Prostate gland (tissue), 2 donors: ENCODE measurements at regions not wholly inside any gene's neighbourhood (a gene's known extent, or its start where the extent isn't known, plus 50 kb on each side); places are given as distances from the start of the nearest gene placed in this dataset.

ENCODE experiments used
- DNase-seq: peaks from one replicate; pipeline ENCODE4 v3.0.0-alpha.2; 2019; ENCODE audit warnings: low spot score
- H3K27ac ChIP-seq, 2 donors: fragments of 200-600 bp; sonication (generic); 2 replicates each; pipeline ENCODE4 v1.5.1; 2017 to 2019
- H3K27me3 ChIP-seq: fragments of 200-600 bp; sonication (generic); replicated peaks from 2 replicates; pipeline ENCODE4 v1.5.1; 2019; ENCODE audit not compliant: insufficient read depth
- H3K36me3 ChIP-seq, 2 donors: fragments of 200-600 bp; sonication (generic); 1 replicate in 1 of 2; 2 replicates in 1 of 2; pipeline versions ENCODE4 v1.5.1 to v1.8.1; 2017 to 2019
- H3K4me1 ChIP-seq: fragments of 200-600 bp; sonication (generic); replicated peaks from 2 replicates; pipeline ENCODE4 v1.5.1; 2019
- H3K4me3 ChIP-seq, 2 donors: fragments of 200-600 bp; sonication (generic); 2 replicates each; pipeline ENCODE4 v1.5.1; 2017 to 2019
- H3K9me3 ChIP-seq: fragments of 200-600 bp; sonication (generic); 2 replicates; pipeline ENCODE4 v1.5.1; 2017
- CTCF ChIP-seq, 4 experiments: fragments of 200-600 bp in 2 of 4; fragments of 450-650 bp in 2 of 4; sonication (generic) in 2 of 4; IDR thresholded peaks; 1 replicate in 3 of 4; 2 replicates in 1 of 4; pipeline ENCODE4 v1.5.1; 2016 to 2019; ENCODE audit warnings: antibody characterized with exemption in 4 of 4, mild to moderate bottlenecking in 2 of 4, moderate library complexity in 2 of 4
- POLR2A ChIP-seq: fragments of 450-650 bp; IDR thresholded peaks from one replicate; pipeline ENCODE4 v1.6.1; 2016; ENCODE audit warnings: antibody characterized with exemption, mild to moderate bottlenecking
- POLR2AphosphoS5 ChIP-seq: sonication (generic); formaldehyde crosslinking; IDR thresholded peaks from one replicate; pipeline ENCODE4 v1.6.1; 2017; ENCODE audit warnings: antibody characterized with exemption
- WGBS: methylation state at CpG from one replicate; pipeline ENCODE4 v1.1.5; 2018; 5-methylcytosine and 5-hydroxymethylcytosine counted together
- intact Hi-C: fragments of 100-400 bp; cut with DNase I; formaldehyde crosslinking; loops from one replicate; pipeline ENCODE4 v1.14.2; 2022

- TF ChIP-seq CTCF (IDR thresholded peaks at IDR 0.05) (no peak), POLR2A (no peak), POLR2AphosphoS5 (no peak)
- intact Hi-C loops = no loop called here
These were observed 191.8 kb downstream of the NXNL2 start for GRCh38 chr9:88726803-88727202.

GRCh38 chr9:88730780-88731179, 195.8 kb downstream of the NXNL2 start:
- intact Hi-C loops = no loop called here
- Histone ChIP-seq H3K27me3 (no peaks in the 10 kb centered on the region), H3K4me1 (no peaks in the 10 kb centered on the region), H3K4me3 (no peak overlapping the region), H3K36me3 (no peaks in the 10 kb centered on the region), H3K27ac (no peak overlapping the region), H3K9me3 (no peaks in the 10 kb centered on the region)
- TF ChIP-seq CTCF (IDR thresholded peaks at IDR 0.05) (no peak), POLR2A (no peak), POLR2AphosphoS5 (no peak)
- WGBS = 89% methylated on average over 1 of the region's 1 CpG
- DNase-seq = no peak

More at GRCh38 chr9:88726803-88727202, 191.8 kb downstream of the NXNL2 start:
- Histone ChIP-seq H3K4me1 (no peaks in the 10 kb centered on the region), H3K4me3 (no peak overlapping the region), H3K9me3 (no peaks in the 10 kb centered on the region), H3K27ac (no peak overlapping the region), H3K27me3 (no peaks in the 10 kb centered on the region), H3K36me3 (no peaks in the 10 kb centered on the region)
- WGBS = 79% methylated on average over 2 of the region's 2 CpGs
- DNase-seq = no peak

GRCh38 chr9:88732128-88732527, 197.2 kb downstream of the NXNL2 start:
- H3K9me3 ChIP-seq = no peaks in the 10 kb centered on the region
- no peaks in the 10 kb centered on the region for H3K27me3 ChIP-seq
- TF ChIP-seq POLR2AphosphoS5 (peak; percentile 44), CTCF (IDR thresholded peaks at IDR 0.05) (no peak)
- intact Hi-C loops = no loop called here
- WGBS = 69% methylated on average over 4 of the region's 4 CpGs
- no peak overlapping the region for H3K4me3 ChIP-seq
- H3K4me1 ChIP-seq = no peaks in the 10 kb centered on the region
- no peaks in the 10 kb centered on the region for H3K36me3 ChIP-seq
- no peak for DNase-seq
- peak overlapping the region in 1 of 2 donors; percentile 18 for H3K27ac ChIP-seq

- Histone ChIP-seq H3K36me3 (no peaks in the 10 kb centered on the region), H3K27me3 (no peaks in the 10 kb centered on the region), H3K27ac (peak overlapping the region in 1 of 2 donors; percentile 24), H3K4me3 (no peak overlapping the region), H3K4me1 (no peaks in the 10 kb centered on the region), H3K9me3 (no peaks in the 10 kb centered on the region)
- no peak for DNase-seq
- intact Hi-C loops = no loop called here
- 40% methylated on average over 8 of the region's 8 CpGs for WGBS
- TF ChIP-seq POLR2AphosphoS5 = no peak
- TF ChIP-seq CTCF (IDR thresholded peaks at IDR 0.05) = no peak
- TF ChIP-seq POLR2A = no peak
These were observed 198.9 kb downstream of the NXNL2 start for GRCh38 chr9:88733651-88734421.

- H3K36me3 ChIP-seq = no peaks in the 10 kb centered on the region
- intact Hi-C loops = no loop called here
- H3K4me3 ChIP-seq = no peak overlapping the region
- TF ChIP-seq POLR2A (no peak), CTCF (IDR thresholded peaks at IDR 0.05) (no peak), POLR2AphosphoS5 (no peak)
- DNase-seq = no peak
- H3K9me3 ChIP-seq = no peaks in the 10 kb centered on the region
- H3K27ac ChIP-seq = peak overlapping the region in 1 of 2 donors; percentile 24
- H3K4me1 ChIP-seq = no peaks in the 10 kb centered on the region
- no peaks in the 10 kb centered on the region for H3K27me3 ChIP-seq
These were observed 199.5 kb downstream of the NXNL2 start for GRCh38 chr9:88734527-88734926.
